NCI-H524 (cell line): ENCODE measurements at regions not wholly inside any gene's neighbourhood (a gene's known extent, or its start where the extent isn't known, plus 50 kb on each side); places are given as distances from the start of the nearest gene placed in this dataset.
"Not testable (repeated sequence)": the region's sequence is repeated elsewhere in the genome, so short reads cannot be mapped to it uniquely, and the experiment has no call there.

Experiments
- DNase-seq, 2 experiments: peaks; one replicate each; lab custom pipeline; 2025; lab: John Stamatoyannopoulos, UW

- DNase-seq, result no peak
These were observed 110.9 kb upstream of the CSNK1A1L start for GRCh38 chr13:37216331-37216730.

- no peak for DNase-seq
These were observed 107.4 kb upstream of the CSNK1A1L start for GRCh38 chr13:37212826-37213225.

- DNase-seq, result no peak
These were observed 106.0 kb upstream of the CSNK1A1L start for GRCh38 chr13:37211487-37211886.

GRCh38 chr13:37209621-37210580 is 104.4 kb upstream of the CSNK1A1L start:
- no peak for DNase-seq

- DNase-seq, result no peak
These were observed 102.4 kb upstream of the CSNK1A1L start for GRCh38 chr13:37207691-37208451.

- DNase-seq, result no peak
These were observed 96.8 kb upstream of the CSNK1A1L start for GRCh38 chr13:37202264-37202663.

DNA sequence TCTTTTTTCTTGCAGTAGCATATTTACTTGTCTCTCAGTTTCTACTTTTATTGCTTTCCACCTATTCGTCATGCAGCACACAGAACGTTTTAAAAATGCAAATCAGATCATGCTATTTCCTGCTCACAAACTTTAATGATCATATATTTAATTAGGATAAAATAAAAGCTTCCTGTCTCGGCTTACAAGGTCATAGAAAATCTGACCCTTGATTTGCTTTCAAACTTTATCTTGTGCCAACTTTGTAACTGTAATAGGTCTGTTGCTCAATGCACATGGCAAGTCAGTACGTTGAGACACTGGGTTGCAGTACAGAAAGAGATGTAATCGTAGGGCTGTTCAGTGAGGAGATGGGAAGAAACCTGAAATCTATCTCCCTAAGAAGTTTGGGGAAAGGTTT is 95.6 kb upstream of the CSNK1A1L start:
- DNase-seq, result no peak

DNA sequence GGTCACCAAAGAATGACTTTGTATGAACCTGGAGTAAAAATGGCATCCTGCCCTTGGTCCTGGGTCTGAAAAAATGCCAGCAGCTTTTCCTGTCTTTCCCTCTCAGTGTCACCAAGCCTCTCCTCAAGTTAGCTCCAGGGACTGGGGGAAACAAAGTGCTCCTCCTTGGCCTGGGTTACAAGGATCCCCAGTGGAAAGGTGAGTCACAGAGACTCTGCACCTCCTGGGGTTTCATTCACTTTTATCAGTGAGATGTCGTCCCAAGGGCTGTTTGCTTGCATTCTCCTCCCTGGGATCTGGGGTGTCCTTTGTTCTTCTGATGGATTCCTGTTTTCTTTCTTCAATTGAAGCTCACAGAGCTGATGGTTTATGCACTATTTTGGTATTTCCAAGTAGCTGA is 93.2 kb upstream of the CSNK1A1L start:
- no peak for DNase-seq

DNA sequence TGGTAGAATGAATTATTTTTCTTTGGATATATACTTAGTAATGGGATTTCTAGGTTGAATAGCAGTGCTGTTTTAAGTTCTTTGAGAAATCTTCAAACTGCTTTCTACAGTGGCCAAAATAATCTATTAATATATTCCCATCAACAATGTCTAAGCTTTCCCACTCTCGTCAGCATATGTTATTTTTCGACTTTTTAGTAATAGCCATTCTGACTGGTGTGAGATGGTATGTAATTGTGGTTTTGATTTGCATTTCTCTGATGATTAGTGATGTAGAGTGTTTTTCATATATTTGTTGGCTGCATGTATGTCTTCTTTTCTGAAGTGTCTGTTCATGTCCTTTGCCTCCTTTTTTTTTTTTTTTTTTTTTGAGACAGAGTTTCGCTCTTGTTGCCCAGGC is 90.2 kb upstream of the CSNK1A1L start:
- DNase-seq, result no peak

DNA sequence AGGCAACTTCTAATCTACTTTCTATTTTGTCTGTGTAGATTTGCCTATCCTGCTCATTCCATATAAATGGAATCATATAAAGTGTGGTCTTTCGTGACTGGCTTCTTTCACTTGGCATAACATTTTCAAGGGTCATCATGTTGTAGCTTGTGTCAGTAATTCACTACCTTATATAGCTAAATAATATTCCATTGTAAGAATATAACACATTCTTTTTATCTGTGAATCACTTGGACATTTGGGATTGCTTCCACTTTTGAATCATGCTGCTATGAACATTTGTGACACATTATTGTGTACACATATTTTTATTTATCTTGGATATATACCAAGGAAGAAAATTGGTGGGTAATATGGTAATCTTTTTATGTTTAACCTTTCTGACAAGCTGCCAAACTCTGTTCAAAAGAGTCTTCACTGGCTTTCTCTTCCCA is 89.0 kb upstream of the CSNK1A1L start:
- DNase-seq, result no peak

GRCh38 chr13:37192956-37193355 is 87.5 kb upstream of the CSNK1A1L start:
- no peak for DNase-seq

DNA sequence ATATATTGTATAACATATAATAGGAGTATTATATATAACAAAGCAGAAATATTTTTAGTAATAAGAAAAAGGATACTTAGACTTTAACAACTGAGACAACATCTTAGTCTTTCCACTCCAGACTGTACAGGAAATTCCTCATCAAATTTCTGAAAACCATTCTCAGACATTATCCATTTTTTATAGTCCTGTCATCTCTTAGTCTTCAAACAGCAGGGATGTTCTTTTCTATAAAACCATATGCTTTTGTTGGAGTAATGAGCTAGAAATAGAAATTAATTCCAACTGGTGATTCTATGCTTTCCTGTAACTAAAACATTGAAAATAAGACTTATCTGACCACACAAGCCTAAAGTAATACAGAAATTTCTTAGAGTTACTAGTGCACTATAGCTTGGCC is 82.2 kb upstream of the CSNK1A1L start:
- no peak for DNase-seq

DNA sequence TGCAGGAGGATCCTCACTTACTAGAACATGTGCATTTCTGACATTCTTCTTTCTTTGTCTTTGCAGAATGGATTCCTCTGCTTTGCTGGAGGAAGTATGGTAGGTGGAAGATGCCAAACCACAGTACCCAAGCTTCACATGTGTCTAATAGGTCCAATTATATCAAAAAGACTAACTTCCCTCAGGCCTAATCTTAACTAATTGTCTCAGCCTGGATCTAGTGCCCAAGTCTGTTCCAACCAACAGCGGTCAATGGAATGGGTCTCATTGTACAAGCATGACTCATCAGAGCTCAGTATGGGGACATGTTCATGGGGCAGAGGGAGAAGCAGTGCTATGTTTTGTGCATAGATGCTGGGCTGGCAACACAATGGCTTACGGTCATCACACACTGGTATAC is 81.6 kb upstream of the CSNK1A1L start:
- no peak for DNase-seq

- DNase-seq, result no peak
These were observed 76.2 kb upstream of the CSNK1A1L start for GRCh38 chr13:37181620-37182019.

DNA sequence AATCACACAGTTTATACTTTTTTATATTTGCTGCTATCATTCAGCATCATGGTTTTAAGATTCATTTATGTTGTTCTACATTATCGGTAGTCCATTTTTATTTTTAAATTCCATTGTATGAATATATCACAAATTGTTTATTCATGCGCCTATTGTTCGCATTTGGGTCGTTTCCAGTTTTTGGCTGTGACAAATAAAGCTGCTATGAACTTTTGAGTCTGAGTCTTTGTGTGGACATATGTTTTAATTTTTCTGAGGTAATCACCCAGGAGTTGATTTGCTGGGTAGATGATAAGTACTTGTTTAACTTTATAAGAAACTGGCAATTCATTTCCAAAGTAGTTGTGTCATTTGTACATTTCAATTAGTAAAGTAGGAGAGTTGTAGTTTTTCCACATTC is 74.2 kb upstream of the CSNK1A1L start:
- DNase-seq, result no peak

- no peak for DNase-seq
These were observed 71.7 kb upstream of the CSNK1A1L start for GRCh38 chr13:37177125-37177524.

DNA sequence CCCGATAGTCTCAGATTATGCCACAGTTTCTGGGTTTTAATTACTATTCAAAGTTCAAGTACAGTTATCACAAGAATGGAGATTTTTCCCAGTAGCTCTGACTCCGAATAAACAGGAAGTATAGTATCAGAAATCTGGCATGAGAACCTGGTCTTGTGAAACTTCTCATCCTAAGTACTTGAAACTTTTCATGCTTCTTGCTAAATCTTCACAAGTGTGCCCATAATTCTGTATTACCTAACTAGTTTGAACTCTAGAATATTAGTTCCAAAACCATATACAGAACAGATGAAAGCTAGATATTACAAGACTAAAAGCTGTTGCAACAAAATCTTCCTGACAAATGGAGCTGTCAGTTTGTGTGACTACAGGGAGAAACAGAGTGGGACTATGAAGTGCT is 70.5 kb upstream of the CSNK1A1L start:
- no peak for DNase-seq

- DNase-seq, result no peak
These were observed 67.8 kb upstream of the CSNK1A1L start for GRCh38 chr13:37173214-37173613.

GRCh38 chr13:37172226-37172625 is 66.8 kb upstream of the CSNK1A1L start:
- DNase-seq, result not testable (repeated sequence)

DNA sequence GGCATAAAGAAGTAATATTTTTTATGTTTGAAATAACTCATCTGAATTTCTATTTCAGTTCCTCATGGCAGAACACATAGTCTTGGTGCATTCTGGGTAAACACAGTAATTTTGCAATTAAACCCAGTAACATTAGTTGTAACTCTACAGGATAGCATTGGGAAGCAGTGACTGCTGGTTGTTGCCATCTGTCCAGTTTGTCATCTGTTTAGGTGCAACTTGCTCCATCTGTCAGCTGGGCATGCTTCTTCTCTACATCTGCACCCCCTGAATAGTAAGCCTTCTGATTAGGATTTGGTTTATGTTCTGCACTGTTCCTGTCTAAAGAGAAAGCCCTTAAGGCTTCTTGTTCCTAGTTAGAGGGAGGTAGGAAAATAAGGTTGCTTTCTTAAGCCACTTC is 63.5 kb upstream of the CSNK1A1L start:
- DNase-seq, result peak; percentile 75 to 94

DNA sequence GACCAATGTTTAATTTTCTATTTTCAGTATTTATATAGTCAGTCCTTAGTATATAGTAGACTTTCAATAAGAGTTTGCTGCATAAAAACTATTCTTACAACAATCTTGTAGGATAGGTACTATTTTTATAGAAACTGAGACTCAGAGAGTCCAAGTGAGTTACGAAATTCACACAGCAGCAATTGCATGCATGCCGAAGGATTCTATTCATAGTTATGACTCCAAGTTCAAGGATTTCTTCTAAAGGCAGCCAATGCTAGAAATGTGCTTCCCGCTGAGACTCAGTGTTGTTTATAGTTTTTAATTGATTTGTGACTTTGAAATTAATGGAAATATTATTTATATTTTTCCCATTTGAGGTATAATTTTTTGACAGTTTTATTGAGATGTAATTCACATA is 62.7 kb upstream of the CSNK1A1L start:
- no peak for DNase-seq

DNA sequence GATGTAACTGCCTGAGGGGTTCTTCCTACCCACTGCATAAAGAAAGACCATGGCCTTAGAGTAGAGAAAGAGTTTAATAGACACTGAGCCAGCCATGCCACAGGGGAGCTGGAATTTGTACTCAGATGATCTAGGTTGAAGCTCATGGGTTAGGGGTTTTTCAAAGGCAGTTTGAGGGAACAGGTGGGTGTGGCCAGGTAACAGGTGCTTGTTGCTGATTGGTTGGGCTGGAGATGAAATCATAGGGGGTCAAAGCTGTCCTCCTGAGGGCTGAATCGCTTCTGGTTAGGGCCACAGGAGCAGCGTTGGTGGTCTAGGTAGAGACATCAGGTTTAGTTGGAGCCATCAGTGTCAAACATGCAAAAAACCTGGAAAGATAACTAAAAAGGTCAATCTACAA is 59.2 kb upstream of the CSNK1A1L start:
- no peak for DNase-seq

GRCh38 chr13:37163641-37164265 is 58.3 kb upstream of the CSNK1A1L start:
- no peak for DNase-seq
